Putamen (tissue), 1 donor: ENCODE measurements at regions not wholly inside any gene's neighbourhood (a gene's known extent, or its start where the extent isn't known, plus 50 kb on each side); places are given as distances from the start of the nearest gene placed in this dataset.
"Not testable (repeated sequence)": the region's sequence is repeated elsewhere in the genome, so short reads cannot be mapped to it uniquely, and the experiment has no call there.

Experiments used
- DNase-seq: peaks from one replicate; pipeline ENCODE4 v3.0.0-alpha.2; 2016; ENCODE audit warnings: low spot score

GRCh38 chr17:53046781-53047180 lies 775.9 kb upstream of the KIF2B start:
- DNase-seq = no peak

- DNase-seq = no peak
Observed at GRCh38 chr17:53039981-53040380, 782.7 kb upstream of the KIF2B start.

GRCh38 chr17:53033297-53033696 lies 789.4 kb upstream of the KIF2B start:
- no peak for DNase-seq

- no peak for DNase-seq
Observed at GRCh38 chr17:53032861-53033271, 789.9 kb upstream of the KIF2B start.

GRCh38 chr17:53017227-53017626 lies 805.5 kb upstream of the KIF2B start:
- no peak for DNase-seq

GRCh38 chr17:53016085-53016484 lies 806.6 kb upstream of the KIF2B start:
- no peak for DNase-seq

GRCh38 chr17:53012364-53012763 lies 810.4 kb upstream of the KIF2B start:
- DNase-seq = no peak

- no peak for DNase-seq
Observed at GRCh38 chr17:53006006-53006405, 816.7 kb upstream of the KIF2B start.

GRCh38 chr17:53004902-53005301 lies 817.8 kb upstream of the KIF2B start:
- DNase-seq = no peak

- DNase-seq = no peak
Observed at GRCh38 chr17:52995881-52996280, 826.8 kb upstream of the KIF2B start.

GRCh38 chr17:52995147-52995546 lies 827.6 kb upstream of the KIF2B start:
- no peak for DNase-seq

GRCh38 chr17:52986056-52986662 lies 827.6 kb upstream of the CA10 start:
- no peak for DNase-seq

- no peak for DNase-seq
Observed at GRCh38 chr17:52982331-52982730, 823.8 kb upstream of the CA10 start.

- DNase-seq = no peak
Observed at GRCh38 chr17:52979921-52980320, 821.4 kb upstream of the CA10 start.

GRCh38 chr17:52965856-52966255 lies 807.3 kb upstream of the CA10 start:
- DNase-seq = no peak

- DNase-seq = not testable (repeated sequence)
Observed at GRCh38 chr17:52961751-52962150, 803.2 kb upstream of the CA10 start.

GRCh38 chr17:52957411-52957810 lies 798.9 kb upstream of the CA10 start:
- DNase-seq = no peak

- no peak for DNase-seq
Observed at GRCh38 chr17:52947418-52947817, 788.9 kb upstream of the CA10 start.

- no peak for DNase-seq
Observed at GRCh38 chr17:52938623-52939230, 780.2 kb upstream of the CA10 start.

- no peak for DNase-seq
Observed at GRCh38 chr17:52930581-52930980, 772.1 kb upstream of the CA10 start.

- DNase-seq = no peak
Observed at GRCh38 chr17:52930145-52930544, 771.6 kb upstream of the CA10 start.

- no peak for DNase-seq
Observed at GRCh38 chr17:52923658-52924057, 765.1 kb upstream of the CA10 start.

GRCh38 chr17:52899235-52899634 lies 740.7 kb upstream of the CA10 start:
- DNase-seq = no peak

GRCh38 chr17:52895272-52895671 lies 736.8 kb upstream of the CA10 start:
- DNase-seq = no peak
